HepG2 (cell line): ENCODE measurements at regions not wholly inside any gene's neighbourhood (a gene's known extent, or its start where the extent isn't known, plus 50 kb on each side); places are given as distances from the start of the nearest gene placed in this dataset.

Experiments used
- ATAC-seq: fragments of 200-7000 bp; cut with Tn5 transposase; 3 replicates; pipeline ENCODE4 v1.9.1; 2020; ENCODE audit warnings: mild to moderate bottlenecking, moderate library complexity
- BruUV-seq: library from RNA; stranded (reverse); fragments of 400-500 nt; replicated peaks from 2 replicates; lab custom pipeline; 2021; lab: Mats Ljungman, UMichigan
- CTCF ChIA-PET: fragments of 300-600 bp; formaldehyde crosslinking; extraction: SDS; loops from one replicate; lab custom pipeline; 2021; ENCODE audit warnings: low total read pairs, inconsistent platforms, low intra/inter-chr PET ratio; lab: Yijun Ruan, JAX
- POLR2A ChIA-PET: fragments of 350-600 bp; sonication (Branson Sonifier 250); formaldehyde crosslinking; loops from one replicate; lab custom pipeline; 2020; ENCODE audit warnings: antibody characterized with exemption, inconsistent platforms; lab: Yijun Ruan, JAX
- DNase-seq: peaks from one replicate; pipeline ENCODE4 v3.0.0-alpha.2; 2015; ENCODE audit warnings: low spot score
- FAIRE-seq: peaks from 3 replicates; lab custom pipeline; 2011; peaks lifted over from hg19 to GRCh38; lab: Jason Lieb, UNC
- H2AFZ ChIP-seq: one replicate; pipeline ENCODE4 v1.6.1; 2011; ENCODE audit warnings: low read length, inconsistent platforms
- H3K27ac ChIP-seq: fragments of 300-600 bp; 3 replicates; pipeline ENCODE4 v1.8.0; 2011; ENCODE audit warnings: mixed run types, mild to moderate bottlenecking, mixed read lengths, low read length, inconsistent platforms; ENCODE audit not compliant: insufficient read depth; ENCODE audit errors: extremely low read length
- H3K27me3 ChIP-seq, 2 experiments: fragments of 200-600 bp in 1 of 2; 2 replicates in 1 of 2; 3 replicates in 1 of 2; pipeline versions ENCODE4 v1.6.0 to v1.8.0; 2011; ENCODE audit warnings: low read length in 2 of 2, mild to moderate bottlenecking in 2 of 2, moderate library complexity in 2 of 2, inconsistent platforms in 1 of 2; ENCODE audit not compliant: insufficient read depth in 2 of 2, control insufficient read depth in 1 of 2
- H3K36me3 ChIP-seq, 2 experiments: fragments of 200-600 bp in 1 of 2; replicated peaks in 1 of 2; 2 replicates in 1 of 2; 3 replicates in 1 of 2; pipeline versions ENCODE4 v1.5.1 to v1.8.0; 2011; ENCODE audit warnings: low read length in 2 of 2, inconsistent platforms in 1 of 2; ENCODE audit not compliant: insufficient read depth in 2 of 2, control insufficient read depth in 1 of 2
- H3K4me1 ChIP-seq: 2 replicates; pipeline ENCODE4 v1.5.1; 2012; ENCODE audit warnings: low read length, inconsistent platforms; ENCODE audit not compliant: insufficient read depth
- H3K4me2 ChIP-seq: 2 replicates; pipeline ENCODE4 v1.6.0; 2011; ENCODE audit warnings: low read depth, low read length, inconsistent platforms
- H3K4me3 ChIP-seq, 3 experiments: fragments of 200-600 bp in 1 of 3; sonication (generic), shearing (Covaris generic) in 1 of 3; replicated peaks in 1 of 3; 2 replicates each; pipeline ENCODE4 v1.5.1; 2011 to 2016; ENCODE audit warnings: low read length in 3 of 3, inconsistent platforms in 2 of 3, low read depth in 2 of 3, mild to moderate bottlenecking in 2 of 3, control low read depth in 1 of 3, mixed read lengths in 1 of 3; ENCODE audit not compliant: insufficient read depth in 1 of 3
- H3K79me2 ChIP-seq: one replicate; pipeline ENCODE4 v1.6.1; 2011; ENCODE audit warnings: low read length, inconsistent platforms; ENCODE audit not compliant: insufficient read depth
- H3K9ac ChIP-seq: 2 replicates; pipeline ENCODE4 v1.6.0; 2011; ENCODE audit warnings: mild to moderate bottlenecking, low read depth, low read length, inconsistent platforms; ENCODE audit not compliant: insufficient read depth
- H3K9me3 ChIP-seq: 2 replicates; pipeline ENCODE4 v1.5.1; 2012; ENCODE audit warnings: mild to moderate bottlenecking, low read length
- H4K20me1 ChIP-seq: 2 replicates; pipeline ENCODE4 v1.6.0; 2011; ENCODE audit warnings: inconsistent platforms, mild to moderate bottlenecking, low read length, moderate library complexity; ENCODE audit not compliant: insufficient read depth
- BATF2 ChIP-seq: sonication (generic); formaldehyde crosslinking; IDR thresholded peaks from 2 replicates; pipeline ENCODE4 v1.8.0; 2022; ENCODE audit warnings: mild to moderate bottlenecking, missing genetic modification reagents, moderate library complexity
- EP300 ChIP-seq, 3 experiments: sonication (generic) in 1 of 3; formaldehyde crosslinking in 1 of 3; IDR thresholded peaks; 2 replicates each; pipeline versions ENCODE4 v1.5.1 to v1.6.1; 2011 to 2020; ENCODE audit warnings: low read depth in 2 of 3, low read length in 2 of 3, borderline replicate concordance in 1 of 3, improper control_type of control experiment in 1 of 3, mild to moderate bottlenecking in 1 of 3, missing genetic modification reagents in 1 of 3, moderate library complexity in 1 of 3
- FOXA1 ChIP-seq, 2 experiments: fragments of 450-650 bp in 1 of 2; sonication (generic) in 1 of 2; formaldehyde crosslinking in 1 of 2; IDR thresholded peaks; 2 replicates each; pipeline versions ENCODE4 v1.4.0 to v1.6.1; 2016 to 2020; ENCODE audit warnings: missing genetic modification reagents in 1 of 2
- GTF3A ChIP-seq: sonication (generic); formaldehyde crosslinking; conservative IDR thresholded peaks from 2 replicates; pipeline ENCODE4 v1.4.0; 2020; ENCODE audit warnings: mild to moderate bottlenecking, missing genetic modification reagents
- IRF2 ChIP-seq: IDR thresholded peaks from 2 replicates; pipeline ENCODE4 v1.6.1; 2018; ENCODE audit warnings: missing genetic modification reagents, missing compliant biosample characterization
- ISX ChIP-seq: sonication (generic); formaldehyde crosslinking; conservative IDR thresholded peaks from 2 replicates; pipeline ENCODE4 v1.5.0; 2020; ENCODE audit warnings: missing genetic modification reagents
- KLF15 ChIP-seq: sonication (generic); formaldehyde crosslinking; IDR thresholded peaks from 2 replicates; pipeline ENCODE4 v1.8.1; 2023; ENCODE audit warnings: borderline replicate concordance, mild to moderate bottlenecking, inconsistent platforms, missing genetic modification reagents, mixed read lengths
- KLF16 ChIP-seq, 2 experiments: sonication (generic) in 1 of 2; formaldehyde crosslinking in 1 of 2; IDR thresholded peaks; 2 replicates each; pipeline versions ENCODE4 v1.6.1 to v1.8.0; 2016 to 2023; ENCODE audit warnings: missing genetic modification reagents in 2 of 2, missing compliant biosample characterization in 1 of 2
- MXD1 ChIP-seq: sonication (generic); formaldehyde crosslinking; IDR thresholded peaks from 2 replicates; pipeline ENCODE4 v1.4.0; 2020; ENCODE audit warnings: mild to moderate bottlenecking, missing genetic modification reagents
- NKX3-1 ChIP-seq: sonication (generic); formaldehyde crosslinking; IDR thresholded peaks from 2 replicates; pipeline ENCODE4 v1.5.0; 2020; ENCODE audit warnings: missing genetic modification reagents
- PPARG ChIP-seq: conservative IDR thresholded peaks from 2 replicates; pipeline ENCODE4 v1.6.1; 2016; ENCODE audit warnings: missing biosample characterization, missing genetic modification reagents
- PRDM10 ChIP-seq: sonication (generic); formaldehyde crosslinking; IDR thresholded peaks from 2 replicates; pipeline ENCODE4 v1.4.0; 2020; ENCODE audit warnings: low read depth, missing genetic modification reagents
- RFX3 ChIP-seq: IDR thresholded peaks from 2 replicates; pipeline ENCODE4 v1.6.1; 2016; ENCODE audit warnings: missing biosample characterization, missing genetic modification reagents
- RXRA ChIP-seq: sonication (generic); formaldehyde crosslinking; IDR thresholded peaks from 2 replicates; pipeline ENCODE4 v1.5.1; 2020; ENCODE audit warnings: missing genetic modification reagents
- SPEN ChIP-seq: sonication (generic); formaldehyde crosslinking; IDR thresholded peaks from 2 replicates; pipeline ENCODE4 v1.5.1; 2020; ENCODE audit warnings: low read depth, mild to moderate bottlenecking, missing genetic modification reagents
- STAT5B ChIP-seq: sonication (generic); formaldehyde crosslinking; IDR thresholded peaks from 2 replicates; pipeline ENCODE4 v1.4.0; 2020; ENCODE audit warnings: missing genetic modification reagents
- TAF15 ChIP-seq: fragments of 200-400 bp; formaldehyde crosslinking; IDR thresholded peaks from one replicate; pipeline ENCODE4 v1.6.1; 2018; ENCODE audit warnings: mild to moderate bottlenecking, low read depth, low read length; ENCODE audit not compliant: poor library complexity, severe bottlenecking
- TGIF2 ChIP-seq: IDR thresholded peaks from 2 replicates; pipeline ENCODE4 v1.6.1; 2016; ENCODE audit warnings: control low read depth, missing compliant biosample characterization
- ZC3H13 ChIP-seq: sonication (generic); formaldehyde crosslinking; IDR thresholded peaks from 2 replicates; pipeline ENCODE4 v1.8.1; 2023; ENCODE audit warnings: mild to moderate bottlenecking, missing genetic modification reagents, moderate library complexity
- ZNF773 ChIP-seq: sonication (generic); formaldehyde crosslinking; IDR thresholded peaks from 2 replicates; pipeline ENCODE4 v1.4.0; 2020; ENCODE audit warnings: missing genetic modification reagents, borderline replicate concordance
- ZNF839 ChIP-seq: sonication (generic); formaldehyde crosslinking; IDR thresholded peaks from 2 replicates; pipeline ENCODE4 v1.4.0; 2020; ENCODE audit warnings: missing genetic modification reagents, mild to moderate bottlenecking, borderline replicate concordance
- ZSCAN25 ChIP-seq: sonication (generic); formaldehyde crosslinking; IDR thresholded peaks from 2 replicates; pipeline ENCODE4 v1.8.0; 2022; ENCODE audit warnings: mild to moderate bottlenecking, missing genetic modification reagents
- in situ Hi-C: cut with HindIII; loops from 2 replicates; pipeline ENCODE4 v1.10.0; 2017; ENCODE audit warnings: low pct_unique_long_range_greater_than_20kb; ENCODE audit not compliant: extremely low pct_ligation_motif_present
- intact Hi-C: fragments of 100-400 bp; cut with micrococcal nuclease; formaldehyde crosslinking; loops from one replicate; pipeline ENCODE4 v1.10.0; 2022; ENCODE audit not compliant: unreplicated experiment

GRCh38 chr15:98063315-98063714 lies 102.8 kb downstream of the ARRDC4 start (continued):
- TF ChIP-seq RFX3 (CRISPR knock-in tag) (no peak), RXRA (CRISPR knock-in tag) (no peak), TAF15 (no peak), FOXA1 (IDR thresholded peaks at IDR 0.05) (no peak), FOXA1 (CRISPR knock-in tag; IDR thresholded peaks at IDR 0.05) (no peak), MXD1 (CRISPR knock-in tag) (no peak)

GRCh38 chr15:98063871-98064270 lies 103.4 kb downstream of the ARRDC4 start:
- Histone ChIP-seq H3K79me2 (no peaks in the 10 kb centered on the region), H3K27me3 (no peaks in the 10 kb centered on the region), H3K9me3 (no peaks in the 10 kb centered on the region; the same call in 1 of the 2 replicates), H3K9ac (no peak overlapping the region), H3K4me3 (no peak overlapping the region), H3K27ac (no peak overlapping the region), H3K4me2 (no peak overlapping the region), H3K4me1 (no peaks in the 10 kb centered on the region), H3K36me3 (no peaks in the 10 kb centered on the region), H4K20me1 (no peaks in the 10 kb centered on the region), H2AFZ (no peak overlapping the region)
- DNase-seq, result no peak
- in situ Hi-C loops, result no loop called here
- BruUV-seq, result no TSS peak
- intact Hi-C loops, result no loop called here
- no peak for ATAC-seq
- ChIA-PET CTCF (no interaction called here), POLR2A (no interaction called here)
- FAIRE-seq, result no peak
- no peak for TF ChIP-seq TGIF2 (CRISPR knock-in tag)
- no peak for TF ChIP-seq GTF3A (CRISPR knock-in tag)
- TF ChIP-seq ZSCAN25 (CRISPR knock-in tag), result no peak
- TF ChIP-seq PRDM10 (CRISPR knock-in tag), result no peak
- no peak for TF ChIP-seq NKX3-1 (CRISPR knock-in tag)
- no peak for TF ChIP-seq IRF2
- no peak for TF ChIP-seq ZNF839 (CRISPR knock-in tag)
- TF ChIP-seq BATF2 (CRISPR knock-in tag), result no peak
- TF ChIP-seq ZNF773 (CRISPR knock-in tag), result no peak
- TF ChIP-seq ZC3H13 (CRISPR knock-in tag), result no peak
- TF ChIP-seq KLF15 (CRISPR knock-in tag), result no peak
- TF ChIP-seq ISX (CRISPR knock-in tag), result no peak
- TF ChIP-seq SPEN (CRISPR knock-in tag), result no peak
- TF ChIP-seq STAT5B, result no peak
- TF ChIP-seq PPARG (CRISPR knock-in tag), result no peak
- TF ChIP-seq KLF16 (CRISPR knock-in tag; IDR thresholded peaks at IDR 0.05), result no peak
- TF ChIP-seq EP300 (IDR thresholded peaks at IDR 0.05; ENCODE audit: low read depth in 2 of 2, low read length in 2 of 2), result no peak
- no peak for TF ChIP-seq EP300 (CRISPR knock-in tag; IDR thresholded peaks at IDR 0.05; ENCODE audit: borderline replicate concordance)
